ENCODE measurements at regions not wholly inside any gene's neighbourhood (a gene's known extent, or its start where the extent isn't known, plus 50 kb on each side); places are given as distances from the start of the nearest gene placed in this dataset.

- intact Hi-C loops (cut with micrococcal nuclease), result no loop called here
- Histone ChIP-seq H3K36me3 (ENCODE audit: control insufficient read depth, insufficient read depth, low read length) (no peaks in the 10 kb centered on the region), H3K4me1 (ENCODE audit: control insufficient read depth, insufficient read depth, low read length) (no peaks in the 10 kb centered on the region), H3K27ac (ENCODE audit: low read length) (no peak overlapping the region), H3K4me3 (ENCODE audit: low read length) (no peak overlapping the region), H3K9me3 (ENCODE audit: control insufficient read depth, insufficient read depth, low read length) (peaks cover 44% of the 10 kb centered on the region), H3K27me3 (ENCODE audit: control insufficient read depth, insufficient read depth, low read length) (no peaks in the 10 kb centered on the region)
- H3K27ac Mint-ChIP-seq, result no peak overlapping the region
- no peaks in the 10 kb centered on the region for H3K27me3 Mint-ChIP-seq (ENCODE audit: low read depth in 2 of 2)
- no peak for ATAC-seq
- peaks cover 14% of the 10 kb centered on the region for H3K36me3 Mint-ChIP-seq
- no peak for TF ChIP-seq CTCF (IDR thresholded peaks at IDR 0.05)
- no peak overlapping the region for H3K4me3 Mint-ChIP-seq
- H3K4me1 Mint-ChIP-seq, result no peaks in the 10 kb centered on the region
- no CpG with 5 or more reads among the region's 3 CpGs for WGBS (ENCODE audit: insufficient coverage)
- DNase-seq, result no peak
- H3K9me3 Mint-ChIP-seq, result peaks cover 19 to 23% of the 10 kb centered on the region in 2 donors
These were observed 1987.7 kb downstream of the TP53TG3F start for GRCh38 chr16:35447010-35447558.

GRCh38 chr16:35449663-35450062, 1990.3 kb downstream of the TP53TG3F start:
- peaks cover 4% of the 10 kb centered on the region for H3K36me3 Mint-ChIP-seq
- H3K27me3 Mint-ChIP-seq (ENCODE audit: low read depth in 2 of 2), result no peaks in the 10 kb centered on the region
- Histone ChIP-seq H3K27ac (ENCODE audit: low read length) (no peak overlapping the region), H3K4me1 (ENCODE audit: control insufficient read depth, insufficient read depth, low read length) (no peaks in the 10 kb centered on the region), H3K27me3 (ENCODE audit: control insufficient read depth, insufficient read depth, low read length) (no peaks in the 10 kb centered on the region), H3K4me3 (ENCODE audit: low read length) (no peak overlapping the region), H3K9me3 (ENCODE audit: control insufficient read depth, insufficient read depth, low read length) (peaks cover 56% of the 10 kb centered on the region), H3K36me3 (ENCODE audit: control insufficient read depth, insufficient read depth, low read length) (no peaks in the 10 kb centered on the region)
- no peak overlapping the region for H3K4me3 Mint-ChIP-seq
- intact Hi-C loops (cut with micrococcal nuclease), result no loop called here
- H3K9me3 Mint-ChIP-seq, result peaks cover 15 to 24% of the 10 kb centered on the region in 2 donors
- no peak for DNase-seq
- no peak for ATAC-seq
- no peaks in the 10 kb centered on the region for H3K4me1 Mint-ChIP-seq
- no peak for TF ChIP-seq CTCF (IDR thresholded peaks at IDR 0.05)
- WGBS (ENCODE audit: insufficient coverage), result 67% methylated on average over 2 of the region's 2 CpGs
- H3K27ac Mint-ChIP-seq, result no peak overlapping the region

DNA sequence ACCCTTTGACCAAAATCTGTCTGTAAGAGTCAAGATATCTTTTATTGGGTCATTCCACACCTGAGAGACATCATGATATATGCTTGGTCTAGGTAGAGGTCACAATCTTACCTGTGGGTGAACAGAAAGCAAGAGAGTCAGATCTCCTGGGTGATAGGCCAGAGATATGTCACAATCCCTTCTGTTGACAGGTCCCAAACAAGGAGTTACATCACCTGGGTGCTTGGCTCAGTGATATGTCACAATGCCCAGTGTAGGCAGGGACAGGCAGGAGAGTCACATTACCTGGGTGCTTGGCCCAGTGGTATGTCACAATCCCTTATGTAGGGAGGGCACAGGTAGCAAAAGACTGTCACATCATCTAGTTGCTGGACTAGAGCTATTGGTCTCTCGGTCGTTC, 1991.2 kb downstream of the TP53TG3F start:
- Mint-ChIP-seq H3K4me3 (no peak overlapping the region), H3K27me3 (ENCODE audit: low read depth in 2 of 2) (no peaks in the 10 kb centered on the region), H3K9me3 (peaks cover 13 to 25% of the 10 kb centered on the region in 2 donors), H3K36me3 (peaks cover 4% of the 10 kb centered on the region), H3K27ac (no peak overlapping the region), H3K4me1 (no peaks in the 10 kb centered on the region)
- H3K4me3 ChIP-seq (ENCODE audit: low read length), result no peak overlapping the region
- DNase-seq (no peak), ATAC-seq (no peak)
- no peak overlapping the region for H3K27ac ChIP-seq (ENCODE audit: low read length)
- no peaks in the 10 kb centered on the region for H3K36me3 ChIP-seq (ENCODE audit: control insufficient read depth, insufficient read depth, low read length)
- peaks cover 66% of the 10 kb centered on the region for H3K9me3 ChIP-seq (ENCODE audit: control insufficient read depth, insufficient read depth, low read length)
- no peaks in the 10 kb centered on the region for H3K27me3 ChIP-seq (ENCODE audit: control insufficient read depth, insufficient read depth, low read length)
- no peaks in the 10 kb centered on the region for H3K4me1 ChIP-seq (ENCODE audit: control insufficient read depth, insufficient read depth, low read length)
- TF ChIP-seq CTCF (IDR thresholded peaks at IDR 0.05), result no peak
- intact Hi-C loops (cut with micrococcal nuclease), result no loop called here
- 88% methylated on average over 2 of the region's 2 CpGs for WGBS (ENCODE audit: insufficient coverage)

DNA sequence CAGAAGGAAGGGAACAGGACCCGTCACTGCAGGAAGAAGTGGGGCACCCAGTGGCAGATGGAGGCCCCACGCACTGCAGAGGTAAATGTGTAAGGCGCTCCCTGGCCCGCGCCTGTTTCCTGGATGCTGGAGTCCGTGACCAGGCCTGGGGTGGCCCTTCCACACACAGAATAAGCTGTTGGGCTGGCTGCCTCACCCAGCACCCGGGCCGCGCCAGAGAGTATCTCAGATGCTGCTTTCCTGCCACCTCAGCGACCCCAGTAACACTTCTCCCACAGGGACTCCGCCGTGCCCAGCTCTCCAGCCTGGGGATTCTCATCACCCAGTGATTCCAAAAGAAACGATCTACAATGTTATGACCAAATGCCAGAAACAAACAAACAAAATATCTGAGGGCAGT, 1993.1 kb downstream of the TP53TG3F start:
- intact Hi-C loops (cut with micrococcal nuclease), result no loop called here
- H3K9me3 ChIP-seq (ENCODE audit: control insufficient read depth, insufficient read depth, low read length), result peaks cover 84% of the 10 kb centered on the region

More for the DNA sequence above, 1993.1 kb downstream of the TP53TG3F start:
- DNase-seq (no peak), ATAC-seq (no peak)
- Mint-ChIP-seq H3K36me3 (peaks cover 4% of the 10 kb centered on the region), H3K4me1 (no peaks in the 10 kb centered on the region), H3K27me3 (ENCODE audit: low read depth in 2 of 2) (no peaks in the 10 kb centered on the region), H3K4me3 (no peak overlapping the region), H3K27ac (no peak overlapping the region), H3K9me3 (peaks cover 17 to 26% of the 10 kb centered on the region in 2 donors)
- WGBS (ENCODE audit: insufficient coverage), result 86% methylated on average over 13 of the region's 13 CpGs
- no peak for TF ChIP-seq CTCF (IDR thresholded peaks at IDR 0.05)
- Histone ChIP-seq H3K4me1 (ENCODE audit: control insufficient read depth, insufficient read depth, low read length) (no peaks in the 10 kb centered on the region), H3K36me3 (ENCODE audit: control insufficient read depth, insufficient read depth, low read length) (no peaks in the 10 kb centered on the region), H3K27me3 (ENCODE audit: control insufficient read depth, insufficient read depth, low read length) (no peaks in the 10 kb centered on the region), H3K4me3 (ENCODE audit: low read length) (no peak overlapping the region), H3K27ac (ENCODE audit: low read length) (no peak overlapping the region)

Data from natural killer cell (primary cell).